Parathyroid adenoma (tissue), 2 donors: ENCODE measurements at regions not wholly inside any gene's neighbourhood (a gene's known extent, or its start where the extent isn't known, plus 50 kb on each side); places are given as distances from the start of the nearest gene placed in this dataset.

Experiments
- H2AFZ ChIP-seq: fragments of 300-600 bp; sonication (generic); one replicate; pipeline ENCODE4 v1.7.0; 2017; ENCODE audit warnings: antibody characterized with exemption, mild to moderate bottlenecking
- H3K27ac ChIP-seq: fragments of 300-600 bp; sonication (generic); one replicate; pipeline ENCODE4 v1.7.0; 2017
- H3K27me3 ChIP-seq: fragments of 300-600 bp; sonication (generic); one replicate; pipeline ENCODE4 v1.7.0; 2017; ENCODE audit warnings: low read length; ENCODE audit not compliant: control insufficient read depth, insufficient read depth
- H3K36me3 ChIP-seq: fragments of 300-600 bp; sonication (generic); one replicate; pipeline ENCODE4 v1.7.0; 2017; ENCODE audit warnings: low read length; ENCODE audit not compliant: control insufficient read depth, insufficient read depth
- H3K4me1 ChIP-seq: fragments of 300-600 bp; sonication (generic); one replicate; pipeline ENCODE4 v1.7.0; 2017; ENCODE audit warnings: control low read depth
- H3K4me2 ChIP-seq: fragments of 300-600 bp; sonication (generic); one replicate; pipeline ENCODE4 v1.7.0; 2017; ENCODE audit warnings: low read length
- H3K4me3 ChIP-seq: fragments of 300-600 bp; sonication (generic); one replicate; pipeline ENCODE4 v1.7.0; 2017; ENCODE audit warnings: low read depth, low read length
- H3K79me2 ChIP-seq: fragments of 300-600 bp; sonication (generic); one replicate; pipeline ENCODE4 v1.7.0; 2017; ENCODE audit warnings: control low read depth
- H3K9ac ChIP-seq: fragments of 300-600 bp; sonication (generic); one replicate; pipeline ENCODE4 v1.7.0; 2017; ENCODE audit warnings: mild to moderate bottlenecking
- H3K9me3 ChIP-seq: fragments of 300-600 bp; sonication (generic); one replicate; pipeline ENCODE4 v1.7.0; 2017; ENCODE audit warnings: low read length; ENCODE audit not compliant: control insufficient read depth
- CTCF ChIP-seq: fragments of 300-600 bp; sonication (generic); IDR thresholded peaks from one replicate; pipeline ENCODE4 v1.7.0; 2017; ENCODE audit warnings: antibody characterized with exemption, mild to moderate bottlenecking
- donor health status: primary hyperparathyroidism.

GRCh38 chr12:46450279-46450748 lies 77.7 kb upstream of the SLC38A2 start:
- Histone ChIP-seq H3K36me3 (no peaks in the 10 kb centered on the region), H3K9me3 (no peaks in the 10 kb centered on the region), H3K27me3 (no peaks in the 10 kb centered on the region), H2AFZ (peak overlapping the region; percentile 67), H3K4me3 (no peak overlapping the region), H3K4me2 (no peak overlapping the region), H3K79me2 (no peaks in the 10 kb centered on the region), H3K9ac (no peak overlapping the region), H3K4me1 (peaks cover 16% of the 10 kb centered on the region), H3K27ac (peak overlapping the region; percentile 65)
- TF ChIP-seq CTCF, result no peak

- Histone ChIP-seq H3K4me2 (no peak overlapping the region), H3K4me1 (peaks cover 16% of the 10 kb centered on the region), H3K9me3 (no peaks in the 10 kb centered on the region), H3K79me2 (no peaks in the 10 kb centered on the region), H3K27ac (peak overlapping the region; percentile 65), H3K4me3 (no peak overlapping the region), H2AFZ (peak overlapping the region; percentile 67), H3K27me3 (no peaks in the 10 kb centered on the region), H3K36me3 (no peaks in the 10 kb centered on the region), H3K9ac (no peak overlapping the region)
- no peak for TF ChIP-seq CTCF
Measured at GRCh38 chr12:46449856-46450255, 77.3 kb upstream of the SLC38A2 start.

- Histone ChIP-seq H3K4me1 (peaks cover 16% of the 10 kb centered on the region), H3K4me3 (no peak overlapping the region), H3K9ac (no peak overlapping the region), H3K4me2 (no peak overlapping the region), H3K36me3 (no peaks in the 10 kb centered on the region), H3K9me3 (no peaks in the 10 kb centered on the region), H3K79me2 (no peaks in the 10 kb centered on the region), H3K27ac (no peak overlapping the region), H2AFZ (no peak overlapping the region), H3K27me3 (no peaks in the 10 kb centered on the region)
- no peak for TF ChIP-seq CTCF
Measured at GRCh38 chr12:46449316-46449715, 76.7 kb upstream of the SLC38A2 start.

GRCh38 chr12:46446645-46447044 lies 74.1 kb upstream of the SLC38A2 start:
- no peak overlapping the region for H3K27ac ChIP-seq
- no peak for TF ChIP-seq CTCF
- H3K79me2 ChIP-seq, result no peaks in the 10 kb centered on the region
- H3K4me1 ChIP-seq, result peaks cover 12% of the 10 kb centered on the region
- H3K4me2 ChIP-seq, result no peak overlapping the region
- H3K36me3 ChIP-seq, result no peaks in the 10 kb centered on the region
- H3K9ac ChIP-seq, result no peak overlapping the region
- H2AFZ ChIP-seq, result no peak overlapping the region
- no peaks in the 10 kb centered on the region for H3K9me3 ChIP-seq
- no peak overlapping the region for H3K4me3 ChIP-seq
- no peaks in the 10 kb centered on the region for H3K27me3 ChIP-seq

GRCh38 chr12:46445551-46446235 lies 73.1 kb upstream of the SLC38A2 start:
- Histone ChIP-seq H3K9ac (no peak overlapping the region), H2AFZ (no peak overlapping the region)

More at GRCh38 chr12:46445551-46446235, 73.1 kb upstream of the SLC38A2 start:
- no peak overlapping the region for H3K4me2 ChIP-seq
- H3K4me1 ChIP-seq, result peaks cover 12% of the 10 kb centered on the region
- H3K79me2 ChIP-seq, result no peaks in the 10 kb centered on the region
- no peaks in the 10 kb centered on the region for H3K9me3 ChIP-seq
- H3K27ac ChIP-seq, result no peak overlapping the region
- H3K36me3 ChIP-seq, result no peaks in the 10 kb centered on the region
- no peak overlapping the region for H3K4me3 ChIP-seq
- no peaks in the 10 kb centered on the region for H3K27me3 ChIP-seq
- TF ChIP-seq CTCF, result no peak
